Activated naive CD4-positive, alpha-beta T cell treated with anti-CD3 and anti-CD28 coated beads, Interleukin-2, amount 50 U/mL, for 24 hours (primary cell): ENCODE measurements at regions not wholly inside any gene's neighbourhood (a gene's known extent, or its start where the extent isn't known, plus 50 kb on each side); places are given as distances from the start of the nearest gene placed in this dataset.
"Not testable (repeated sequence)": the region's sequence is repeated elsewhere in the genome, so short reads cannot be mapped to it uniquely, and the experiment has no call there.

ENCODE experiments used
- H3K27ac Mint-ChIP-seq: one replicate; pipeline ENCODE4 v1.8.0; 2021; ENCODE audit warnings: mild to moderate bottlenecking, mixed read lengths
- H3K27me3 Mint-ChIP-seq: one replicate; pipeline ENCODE4 v1.8.0; 2021; ENCODE audit warnings: mixed read lengths
- H3K36me3 Mint-ChIP-seq: one replicate; pipeline ENCODE4 v1.8.0; 2021; ENCODE audit warnings: mixed read lengths
- H3K4me1 Mint-ChIP-seq: one replicate; pipeline ENCODE4 v1.8.0; 2021; ENCODE audit warnings: mixed read lengths
- H3K4me3 Mint-ChIP-seq: one replicate; pipeline ENCODE4 v1.8.0; 2021; ENCODE audit warnings: mild to moderate bottlenecking, mixed read lengths
- H3K9me3 Mint-ChIP-seq: one replicate; pipeline ENCODE4 v1.8.0; 2021; ENCODE audit warnings: mixed read lengths

DNA sequence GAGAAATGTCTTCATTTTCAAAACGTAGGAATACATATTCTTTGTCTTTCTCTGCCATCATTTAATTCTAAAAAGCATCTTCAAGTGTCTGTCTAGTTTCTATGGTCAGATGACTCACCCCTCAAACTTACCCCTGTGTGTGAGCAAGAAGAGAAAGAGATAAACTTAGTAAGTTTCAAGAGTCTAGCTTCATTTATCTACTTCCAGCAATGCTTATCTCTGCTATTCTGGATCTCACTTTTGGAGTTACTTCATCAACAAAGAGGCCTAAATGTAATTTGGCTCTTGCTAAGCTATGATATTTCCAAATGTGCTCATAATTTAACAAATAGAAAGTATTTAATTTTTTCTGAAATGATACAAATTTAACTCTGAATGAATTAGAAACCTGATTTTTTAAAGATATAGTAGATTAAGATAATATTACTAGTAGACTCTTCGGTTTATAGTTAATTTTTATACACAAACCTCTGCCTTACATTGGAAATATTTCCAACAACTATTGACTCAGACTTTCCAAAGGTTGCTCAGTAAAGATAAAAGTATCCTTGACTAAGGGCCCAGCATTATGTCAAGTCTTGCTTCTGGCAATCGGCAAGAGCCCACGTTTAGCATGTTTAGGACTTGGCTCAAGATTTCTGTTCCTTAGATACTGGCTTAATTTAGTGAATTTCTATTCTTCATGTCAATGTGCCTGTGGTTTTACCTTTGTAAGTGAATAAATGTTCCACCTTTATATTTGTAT, 1511.0 kb upstream of the SLC10A2 start:
- H3K27ac Mint-ChIP-seq = no peak overlapping the region
- no peak overlapping the region for H3K4me3 Mint-ChIP-seq
- no peaks in the 10 kb centered on the region for H3K27me3 Mint-ChIP-seq
- H3K36me3 Mint-ChIP-seq = peaks cover 1% of the 10 kb centered on the region
- no peaks in the 10 kb centered on the region for H3K9me3 Mint-ChIP-seq
- H3K4me1 Mint-ChIP-seq = no peaks in the 10 kb centered on the region

DNA sequence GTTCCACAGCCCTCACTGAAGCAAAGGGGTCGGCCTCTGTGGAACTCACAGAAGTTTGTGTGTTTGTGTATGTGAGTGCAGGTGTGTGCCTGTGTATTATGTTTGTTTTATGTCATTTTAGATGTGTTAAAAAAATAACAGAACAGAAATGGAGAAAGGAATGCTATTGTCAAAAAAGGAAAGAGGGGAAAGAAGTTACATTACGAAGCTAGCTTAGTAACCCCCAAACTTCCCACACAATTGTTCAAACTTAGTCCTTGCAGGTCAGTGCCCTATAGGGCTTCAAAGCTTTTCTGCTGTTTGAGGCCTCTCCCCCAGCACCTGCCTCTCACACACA, 1505.6 kb upstream of the SLC10A2 start:
- Mint-ChIP-seq H3K27ac (no peak overlapping the region), H3K9me3 (no peaks in the 10 kb centered on the region), H3K36me3 (peaks cover 1% of the 10 kb centered on the region), H3K4me3 (no peak overlapping the region), H3K27me3 (no peaks in the 10 kb centered on the region), H3K4me1 (no peaks in the 10 kb centered on the region)

DNA sequence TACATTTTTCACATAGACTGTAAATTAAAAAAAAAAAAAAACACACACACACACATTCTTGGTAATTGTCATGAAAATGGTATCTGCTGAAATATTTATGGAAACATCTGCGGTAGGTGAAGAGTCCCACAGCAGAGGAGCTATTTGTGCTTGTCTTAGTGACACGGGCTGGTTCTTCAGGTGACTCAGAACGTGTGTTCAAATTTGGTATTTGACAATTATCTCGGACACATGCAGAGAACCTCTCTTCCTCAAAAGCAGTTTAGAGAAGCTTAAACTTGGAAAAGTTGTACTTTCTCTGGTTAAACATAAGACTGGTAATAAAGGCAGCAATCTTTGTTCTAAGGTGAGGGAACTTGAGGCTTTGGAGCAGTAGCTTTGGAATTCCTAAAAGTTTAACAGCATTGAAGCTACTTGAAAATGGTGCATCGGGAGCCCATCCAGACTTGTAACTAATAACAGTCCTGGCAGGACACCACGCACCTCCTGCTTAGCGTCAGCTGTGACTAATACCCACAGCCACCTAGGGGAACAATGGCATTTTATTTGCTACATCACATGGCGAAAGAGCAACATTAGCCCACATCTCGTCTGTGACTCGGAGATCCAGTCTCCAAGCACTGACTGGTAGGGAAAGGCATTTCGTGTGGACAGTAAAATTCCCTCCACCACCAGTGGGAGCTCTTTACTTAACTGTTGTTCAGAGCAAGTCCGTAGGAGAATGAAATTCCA, 1505.1 kb upstream of the SLC10A2 start:
- H3K36me3 Mint-ChIP-seq = peaks cover 1% of the 10 kb centered on the region
- no peak overlapping the region for H3K4me3 Mint-ChIP-seq
- no peaks in the 10 kb centered on the region for H3K4me1 Mint-ChIP-seq
- H3K27ac Mint-ChIP-seq = no peak overlapping the region
- no peaks in the 10 kb centered on the region for H3K9me3 Mint-ChIP-seq
- no peaks in the 10 kb centered on the region for H3K27me3 Mint-ChIP-seq

DNA sequence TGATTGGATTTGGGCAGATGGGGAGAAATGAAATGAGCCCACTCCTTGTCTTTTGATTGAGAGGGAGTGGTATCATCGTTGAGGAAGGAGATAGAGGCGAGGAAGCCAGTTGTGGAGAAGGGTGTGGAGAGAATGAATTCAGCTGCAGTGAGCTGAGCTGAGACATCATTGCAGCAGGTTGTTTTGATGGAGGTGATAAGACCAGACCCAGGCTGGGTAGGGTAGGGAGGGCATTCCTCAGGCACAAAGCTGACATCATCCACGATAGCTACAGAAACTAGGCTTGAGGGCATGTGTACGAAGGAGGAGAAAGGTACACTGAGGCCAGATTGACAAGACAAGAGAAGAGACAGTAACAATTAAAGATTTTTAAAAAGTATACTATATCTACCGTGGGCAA, 1500.9 kb upstream of the SLC10A2 start:
- Mint-ChIP-seq H3K27ac (no peak overlapping the region), H3K4me1 (no peaks in the 10 kb centered on the region), H3K9me3 (no peaks in the 10 kb centered on the region), H3K27me3 (no peaks in the 10 kb centered on the region), H3K4me3 (no peak overlapping the region), H3K36me3 (no peaks in the 10 kb centered on the region)

DNA sequence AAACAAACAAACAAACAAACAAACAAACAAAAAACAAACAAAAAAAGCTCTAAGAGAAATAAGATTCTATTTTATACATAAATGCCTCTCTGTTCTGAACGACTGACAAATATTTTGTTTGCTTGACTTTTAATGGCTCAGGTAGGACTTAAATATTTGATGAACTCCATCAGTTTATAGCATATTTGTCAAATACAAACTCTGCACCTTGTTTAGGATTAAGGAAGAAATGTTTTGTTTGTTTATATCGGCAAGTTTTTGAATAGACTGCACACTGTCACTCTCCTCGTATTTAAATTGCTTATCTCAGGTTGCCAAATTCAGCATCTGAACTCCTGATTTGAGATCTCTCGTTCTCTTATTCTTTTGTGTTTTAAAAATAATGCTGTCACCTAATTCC, 1499.7 kb upstream of the SLC10A2 start:
- Mint-ChIP-seq H3K4me1 (no peaks in the 10 kb centered on the region), H3K9me3 (no peaks in the 10 kb centered on the region)

DNA sequence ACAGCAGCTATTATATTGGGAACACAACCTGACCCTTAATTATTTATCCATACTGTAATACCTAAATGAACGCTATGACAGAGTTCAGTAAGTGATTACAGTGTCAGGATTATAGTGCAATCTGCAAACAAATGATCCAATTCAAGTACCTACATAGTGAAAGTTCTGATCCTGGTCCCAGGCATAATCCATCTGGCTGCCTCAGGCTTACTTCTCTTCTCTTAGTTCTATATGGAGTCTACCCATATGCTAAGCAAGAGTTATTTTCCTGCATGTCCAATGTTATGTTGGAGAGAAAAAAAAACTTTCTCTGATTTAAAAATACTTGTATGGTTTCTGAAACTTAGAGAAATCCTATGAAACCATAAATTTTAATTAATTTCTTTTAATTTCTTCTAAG, 1487.7 kb upstream of the SLC10A2 start:
- H3K36me3 Mint-ChIP-seq = no peaks in the 10 kb centered on the region
- no peak overlapping the region for H3K4me3 Mint-ChIP-seq
- no peak overlapping the region for H3K27ac Mint-ChIP-seq
- no peaks in the 10 kb centered on the region for H3K27me3 Mint-ChIP-seq
- no peaks in the 10 kb centered on the region for H3K9me3 Mint-ChIP-seq
- H3K4me1 Mint-ChIP-seq = no peaks in the 10 kb centered on the region

More for the DNA sequence above, 1499.7 kb upstream of the SLC10A2 start:
- Mint-ChIP-seq H3K27me3 (no peaks in the 10 kb centered on the region), H3K36me3 (no peaks in the 10 kb centered on the region), H3K4me3 (no peak overlapping the region), H3K27ac (no peak overlapping the region)

DNA sequence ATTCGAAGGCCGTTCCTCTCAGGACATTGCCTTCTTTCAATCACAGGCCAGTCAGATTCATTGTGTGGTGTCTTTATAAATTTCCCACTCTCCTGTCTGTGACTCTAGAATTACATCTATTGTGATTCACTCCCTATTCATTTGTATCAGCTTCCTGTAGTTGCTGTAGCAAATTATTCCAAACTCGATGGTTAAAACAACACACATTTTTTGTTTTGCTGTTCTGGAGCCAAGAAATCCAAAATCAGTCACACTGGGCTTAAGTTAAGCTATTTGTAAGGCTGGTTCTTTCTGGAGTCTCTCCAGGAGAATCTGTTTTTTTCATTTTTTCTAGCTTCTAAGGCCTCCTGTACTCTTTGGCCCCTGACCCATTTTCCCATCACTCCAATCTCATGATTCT, 1487.0 kb upstream of the SLC10A2 start:
- H3K27ac Mint-ChIP-seq = no peak overlapping the region
- H3K9me3 Mint-ChIP-seq = no peaks in the 10 kb centered on the region
- no peaks in the 10 kb centered on the region for H3K27me3 Mint-ChIP-seq
- H3K4me3 Mint-ChIP-seq = no peak overlapping the region
- H3K4me1 Mint-ChIP-seq = no peaks in the 10 kb centered on the region
- H3K36me3 Mint-ChIP-seq = no peaks in the 10 kb centered on the region

DNA sequence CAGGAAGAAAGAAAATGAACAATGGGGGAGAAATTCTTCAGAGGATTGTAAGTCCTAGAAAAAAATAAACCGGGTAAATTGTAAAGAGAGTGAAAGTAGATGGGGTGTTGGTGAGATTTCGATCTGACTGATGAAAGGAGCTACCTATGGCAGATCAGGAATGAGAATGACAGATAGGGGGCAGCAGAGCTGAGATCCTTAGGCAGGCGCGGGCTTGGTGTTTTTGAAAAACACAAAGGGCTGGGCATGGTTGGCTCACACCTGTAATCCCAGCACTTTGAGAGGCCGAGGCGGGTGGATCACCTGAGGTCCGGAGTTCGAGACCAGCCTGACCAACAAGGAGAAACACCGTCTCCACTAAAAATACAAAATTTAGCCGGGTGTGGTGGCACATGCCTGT, 1468.6 kb upstream of the SLC10A2 start:
- no peaks in the 10 kb centered on the region for H3K27me3 Mint-ChIP-seq
- H3K4me3 Mint-ChIP-seq = no peak overlapping the region
- peaks cover 6% of the 10 kb centered on the region for H3K9me3 Mint-ChIP-seq
- no peaks in the 10 kb centered on the region for H3K36me3 Mint-ChIP-seq
- no peaks in the 10 kb centered on the region for H3K4me1 Mint-ChIP-seq
- H3K27ac Mint-ChIP-seq = no peak overlapping the region

DNA sequence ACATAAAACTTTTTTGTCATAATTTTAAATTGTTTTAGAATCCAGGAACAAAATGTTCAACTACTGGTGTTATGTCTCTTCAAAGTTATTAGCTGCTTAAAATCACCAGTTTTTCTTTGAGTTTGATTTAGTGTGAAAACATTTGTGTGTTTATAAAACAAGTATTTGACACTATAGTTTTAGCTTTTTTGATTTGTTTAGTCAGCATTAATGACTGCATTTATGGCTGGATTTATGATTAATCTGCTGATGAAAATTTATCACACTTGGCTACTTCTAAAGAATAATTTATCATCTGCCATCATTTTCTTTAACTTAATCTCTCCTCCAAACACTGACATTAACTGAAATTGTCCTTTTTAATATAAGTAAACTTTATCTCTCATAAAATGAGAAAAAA, 1465.9 kb upstream of the SLC10A2 start:
- Mint-ChIP-seq H3K9me3 (peaks cover 6% of the 10 kb centered on the region), H3K4me3 (no peak overlapping the region), H3K4me1 (no peaks in the 10 kb centered on the region), H3K27me3 (no peaks in the 10 kb centered on the region), H3K36me3 (no peaks in the 10 kb centered on the region), H3K27ac (no peak overlapping the region)

DNA sequence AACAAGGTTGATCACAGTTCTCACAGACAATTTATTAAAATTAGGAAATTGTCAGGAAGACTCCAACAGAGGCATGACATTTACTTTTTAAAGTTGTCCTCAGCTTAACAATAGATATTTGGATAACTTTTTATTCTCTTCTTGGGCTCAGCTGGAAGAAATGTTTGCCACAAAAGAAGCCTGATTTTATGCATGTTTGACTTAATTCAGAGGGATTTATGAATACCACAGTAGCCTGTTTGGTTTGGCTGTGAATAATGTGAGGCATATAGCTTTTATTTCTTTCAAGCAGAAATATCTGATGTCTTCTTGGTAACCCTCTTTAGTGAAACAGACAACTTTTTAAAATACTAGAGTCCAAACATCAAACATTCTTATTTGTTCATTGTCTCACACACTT, 1464.5 kb upstream of the SLC10A2 start:
- peaks cover 6% of the 10 kb centered on the region for H3K9me3 Mint-ChIP-seq
- no peaks in the 10 kb centered on the region for H3K4me1 Mint-ChIP-seq
- H3K4me3 Mint-ChIP-seq = no peak overlapping the region
- no peaks in the 10 kb centered on the region for H3K27me3 Mint-ChIP-seq
- H3K36me3 Mint-ChIP-seq = no peaks in the 10 kb centered on the region
- H3K27ac Mint-ChIP-seq = no peak overlapping the region

DNA sequence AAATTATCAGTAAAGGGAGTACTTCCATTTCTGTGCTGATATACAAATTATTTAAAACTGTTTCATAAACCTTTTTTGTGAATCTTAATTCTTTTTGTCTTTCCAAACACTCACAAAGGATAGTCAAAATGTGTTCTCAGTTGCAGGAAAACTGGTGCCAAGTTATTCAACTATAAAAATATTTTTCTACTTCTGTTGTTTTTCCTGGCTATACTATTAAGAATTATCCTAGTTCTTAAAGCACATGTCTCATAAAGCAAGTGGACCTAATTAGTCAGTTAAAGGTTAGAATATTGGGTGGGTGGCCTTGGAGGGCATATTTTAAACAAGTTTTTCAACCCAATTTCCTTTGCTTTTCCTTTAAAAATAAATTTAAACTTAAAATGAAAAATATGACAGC, 1460.3 kb upstream of the SLC10A2 start:
- H3K27ac Mint-ChIP-seq = no peak overlapping the region
- H3K4me3 Mint-ChIP-seq = no peak overlapping the region
- H3K27me3 Mint-ChIP-seq = no peaks in the 10 kb centered on the region
- H3K9me3 Mint-ChIP-seq = no peaks in the 10 kb centered on the region
- H3K4me1 Mint-ChIP-seq = no peaks in the 10 kb centered on the region
- H3K36me3 Mint-ChIP-seq = peaks cover 1% of the 10 kb centered on the region

DNA sequence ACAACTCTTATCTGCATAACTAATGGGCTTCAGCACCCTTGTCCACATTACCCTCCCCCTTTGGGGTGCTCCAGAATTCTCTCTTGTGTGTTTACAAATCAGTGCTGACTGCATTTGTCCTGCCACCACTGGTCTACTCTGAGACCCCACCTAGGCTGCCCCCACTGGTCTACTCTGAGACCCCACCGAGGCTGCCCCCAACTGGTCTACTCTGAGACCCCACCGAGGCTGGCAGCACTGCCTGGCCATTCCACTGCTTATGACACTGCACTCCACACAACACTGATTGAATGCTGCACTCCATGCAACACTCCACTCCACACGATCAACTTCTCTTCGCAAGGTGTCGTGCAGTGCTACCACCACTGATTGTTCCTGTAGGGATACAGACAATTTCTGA, 1459.2 kb upstream of the SLC10A2 start:
- peaks cover 1% of the 10 kb centered on the region for H3K36me3 Mint-ChIP-seq
- H3K27ac Mint-ChIP-seq = no peak overlapping the region
- no peaks in the 10 kb centered on the region for H3K27me3 Mint-ChIP-seq
- no peak overlapping the region for H3K4me3 Mint-ChIP-seq
- no peaks in the 10 kb centered on the region for H3K9me3 Mint-ChIP-seq
- H3K4me1 Mint-ChIP-seq = no peaks in the 10 kb centered on the region

DNA sequence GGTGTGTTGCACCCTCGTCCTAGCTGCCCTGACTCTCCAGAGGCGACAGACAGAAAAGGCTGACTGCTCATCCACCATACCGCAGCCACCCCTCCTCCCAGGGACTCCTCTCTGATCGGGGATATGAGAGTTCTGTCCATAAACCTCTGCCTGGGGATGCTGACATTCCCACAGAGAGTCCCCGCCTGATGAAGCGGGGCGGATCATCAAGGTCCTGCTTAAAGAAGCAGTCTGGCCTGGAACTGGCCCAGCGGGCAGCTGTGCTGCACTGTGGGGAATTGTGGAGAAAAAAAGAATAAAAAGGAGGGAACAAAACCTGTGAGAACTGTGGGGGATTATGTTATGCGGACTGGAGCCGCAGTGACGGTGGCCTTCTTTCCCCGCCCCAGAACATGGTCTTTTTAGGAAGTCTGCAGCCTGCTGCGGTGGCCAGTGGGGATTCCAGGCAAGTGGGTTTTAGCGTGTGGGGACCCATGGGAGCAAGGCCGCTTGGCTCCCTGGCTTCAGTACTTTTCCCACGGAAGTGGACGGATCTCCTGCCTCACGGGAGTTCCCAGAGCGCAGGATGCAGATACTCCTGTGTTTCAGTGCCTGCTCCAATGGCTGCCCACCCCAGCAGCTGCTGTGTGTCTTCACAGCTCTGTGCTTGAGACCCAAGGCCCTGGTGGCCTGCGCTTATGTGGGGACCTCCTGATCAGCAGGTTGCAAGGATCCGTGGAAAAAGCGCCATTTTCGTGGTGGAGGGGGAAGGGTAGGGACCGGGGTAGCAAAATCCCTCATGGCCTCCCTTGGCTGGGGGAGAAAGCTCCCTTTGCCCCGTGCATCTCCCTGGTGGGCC, 1456.2 kb upstream of the SLC10A2 start:
- no peak overlapping the region for H3K4me3 Mint-ChIP-seq
- no peak overlapping the region for H3K27ac Mint-ChIP-seq
- no peaks in the 10 kb centered on the region for H3K9me3 Mint-ChIP-seq
- H3K36me3 Mint-ChIP-seq = peaks cover 1% of the 10 kb centered on the region
- H3K4me1 Mint-ChIP-seq = no peaks in the 10 kb centered on the region
- H3K27me3 Mint-ChIP-seq = no peaks in the 10 kb centered on the region

DNA sequence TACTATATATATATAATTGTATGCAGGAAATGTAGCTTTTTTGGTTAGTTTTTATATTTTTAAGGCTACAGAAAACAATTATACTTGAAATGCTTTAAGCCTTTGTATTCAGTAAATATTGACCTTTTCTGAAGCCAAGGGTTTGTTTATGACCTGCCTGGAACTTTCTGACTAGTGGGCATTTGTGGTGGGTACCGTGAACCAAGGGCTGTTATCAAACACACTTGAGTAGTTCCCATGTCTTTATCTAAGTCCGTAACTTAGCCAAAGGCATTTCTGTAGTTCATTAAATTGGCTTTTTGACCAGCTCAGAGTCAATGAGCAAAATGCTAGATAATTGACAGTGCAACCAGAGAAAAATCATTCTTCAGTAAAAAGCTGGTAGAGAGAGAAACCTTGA, 1444.2 kb upstream of the SLC10A2 start:
- H3K4me3 Mint-ChIP-seq = no peak overlapping the region
- no peaks in the 10 kb centered on the region for H3K4me1 Mint-ChIP-seq
- H3K9me3 Mint-ChIP-seq = peaks cover 4% of the 10 kb centered on the region
- no peaks in the 10 kb centered on the region for H3K36me3 Mint-ChIP-seq
- H3K27me3 Mint-ChIP-seq = no peaks in the 10 kb centered on the region
- H3K27ac Mint-ChIP-seq = no peak overlapping the region

DNA sequence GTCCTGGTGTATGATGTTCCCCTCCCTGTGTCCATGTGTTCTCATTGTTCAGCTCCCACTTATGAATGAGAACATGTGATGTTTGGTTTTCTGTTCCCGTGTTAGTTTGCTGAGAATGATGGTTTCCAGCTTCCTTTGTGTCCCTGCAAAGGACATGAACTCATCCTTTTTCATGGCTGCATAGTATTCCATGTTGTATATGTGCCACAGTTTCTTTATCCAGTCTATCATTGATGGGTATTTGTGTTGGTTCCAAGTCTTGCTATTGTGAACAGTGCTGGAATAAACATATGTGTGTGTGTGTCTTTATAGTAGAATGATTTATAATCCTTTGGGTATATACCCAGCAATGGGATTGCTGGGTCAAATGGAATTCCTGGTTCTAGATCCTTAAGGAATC, 1427.3 kb upstream of the SLC10A2 start:
- H3K27me3 Mint-ChIP-seq, H3K27ac Mint-ChIP-seq, H3K9me3 Mint-ChIP-seq, H3K4me3 Mint-ChIP-seq, H3K36me3 Mint-ChIP-seq, H3K4me1 Mint-ChIP-seq: not testable (repeated sequence)

DNA sequence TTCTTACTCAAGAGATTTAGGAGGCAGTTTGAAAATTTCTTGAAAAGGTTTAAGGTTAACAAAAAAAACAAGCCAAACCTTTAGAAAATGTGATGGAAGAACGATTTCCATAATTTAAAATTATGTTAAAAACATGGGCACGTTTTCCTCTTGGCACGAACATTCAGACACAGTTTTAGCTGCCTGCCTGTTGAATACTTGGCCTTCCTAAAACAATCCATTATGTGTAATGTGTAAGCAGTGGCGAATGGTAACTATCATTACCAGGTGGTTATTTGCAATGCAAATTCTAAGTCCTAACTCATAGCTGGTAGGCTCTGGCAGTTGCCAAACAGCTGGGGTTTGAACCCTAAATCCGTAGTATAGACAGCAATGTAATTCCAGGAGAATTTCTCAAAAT, 1425.7 kb upstream of the SLC10A2 start:
- peaks cover 4% of the 10 kb centered on the region for H3K9me3 Mint-ChIP-seq

More for the DNA sequence above, 1425.7 kb upstream of the SLC10A2 start:
- no peak overlapping the region for H3K4me3 Mint-ChIP-seq
- H3K36me3 Mint-ChIP-seq = no peaks in the 10 kb centered on the region
- H3K4me1 Mint-ChIP-seq = no peaks in the 10 kb centered on the region
- H3K27ac Mint-ChIP-seq = no peak overlapping the region
- no peaks in the 10 kb centered on the region for H3K27me3 Mint-ChIP-seq
